PC-9 (cell line): ENCODE measurements at regions not wholly inside any gene's neighbourhood (a gene's known extent, or its start where the extent isn't known, plus 50 kb on each side); places are given as distances from the start of the nearest gene placed in this dataset.
A peak's percentile ranks its signal among the peaks of the same experiment; 100 is the strongest.
"Not testable (repeated sequence)": the region's sequence is repeated elsewhere in the genome, so short reads cannot be mapped to it uniquely, and the experiment has no call there.

ENCODE experiments used
- BruUV-seq: library from RNA; stranded (reverse); fragments of 400-500 nt; replicated peaks from 2 replicates; lab custom pipeline; 2021; lab: Mats Ljungman, UMichigan
- CTCF ChIA-PET: fragments of 300-600 bp; sonication (Branson Sonifier 250); formaldehyde crosslinking; loops from one replicate; lab custom pipeline; 2022; ENCODE audit warnings: antibody characterized with exemption; lab: Charles Lee
- POLR2A ChIA-PET: fragments of 300-600 bp; sonication (Branson Sonifier 250); formaldehyde crosslinking; loops from one replicate; lab custom pipeline; 2022; ENCODE audit warnings: antibody characterized with exemption; ENCODE audit not compliant: unreplicated experiment; lab: Charles Lee
- DNase-seq, 2 experiments: peaks; one replicate each; pipeline versions ENCODE4 v3.0.0 to v3.0.0-alpha.2; 2015 to 2022; ENCODE audit warnings: mixed read lengths in 1 of 2
- H2AFZ ChIP-seq: fragments of 200-600 bp; sonication (generic); 2 replicates; pipeline ENCODE4 v1.8.1; 2017; ENCODE audit warnings: antibody characterized with exemption
- H3F3A ChIP-seq: fragments of 200-600 bp; sonication (generic); 2 replicates; pipeline ENCODE4 v1.8.1; 2017; ENCODE audit warnings: antibody characterized with exemption, mild to moderate bottlenecking, low read depth; ENCODE audit not compliant: insufficient read depth
- H3K27ac ChIP-seq: fragments of 200-600 bp; sonication (generic); 2 replicates; pipeline ENCODE4 v1.6.1; 2016; ENCODE audit warnings: mixed run types
- H3K27me3 ChIP-seq: fragments of 200-600 bp; sonication (generic); 2 replicates; pipeline ENCODE4 v1.6.1; 2016; ENCODE audit warnings: low read depth, mixed run types; ENCODE audit not compliant: insufficient read depth
- H3K36me3 ChIP-seq: fragments of 200-600 bp; sonication (generic); 2 replicates; pipeline ENCODE4 v1.6.1; 2016; ENCODE audit warnings: low read depth, mixed run types
- H3K4me1 ChIP-seq: fragments of 200-600 bp; sonication (generic); replicated peaks from 2 replicates; pipeline ENCODE4 v1.6.1; 2016; ENCODE audit warnings: mixed run types; ENCODE audit not compliant: insufficient read depth
- H3K4me2 ChIP-seq: fragments of 200-600 bp; sonication (generic); 2 replicates; pipeline ENCODE4 v1.6.1; 2017; ENCODE audit warnings: mixed run types
- H3K4me3 ChIP-seq: fragments of 200-600 bp; sonication (generic); 2 replicates; pipeline ENCODE4 v1.6.1; 2016; ENCODE audit warnings: mixed run types
- H3K79me2 ChIP-seq: fragments of 200-600 bp; sonication (generic); 2 replicates; pipeline ENCODE4 v1.6.1; 2017; ENCODE audit warnings: low read depth, mixed run types
- H3K9me2 ChIP-seq: fragments of 200-600 bp; sonication (generic); 2 replicates; pipeline ENCODE4 v1.8.1; 2017; ENCODE audit warnings: mild to moderate bottlenecking; ENCODE audit not compliant: insufficient read depth
- H3K9me3 ChIP-seq: fragments of 200-600 bp; sonication (generic); 2 replicates; pipeline ENCODE4 v1.8.1; 2016; ENCODE audit warnings: low read depth; ENCODE audit not compliant: insufficient read depth
- H4K20me1 ChIP-seq: fragments of 200-600 bp; sonication (generic); 2 replicates; pipeline ENCODE4 v1.8.1; 2017; ENCODE audit not compliant: insufficient read depth
- CTCF ChIP-seq: fragments of 200-600 bp; sonication (generic); conservative IDR thresholded peaks from 2 replicates; pipeline ENCODE4 v1.6.1; 2017; ENCODE audit warnings: mixed run types, antibody characterized with exemption, mild to moderate bottlenecking, moderate library complexity
- EZH2 ChIP-seq: fragments of 200-600 bp; sonication (generic); IDR thresholded peaks from 2 replicates; pipeline ENCODE4 v1.8.0; 2017; ENCODE audit warnings: antibody characterized with exemption, low read depth
- intact Hi-C: fragments of 100-400 bp; cut with micrococcal nuclease; formaldehyde crosslinking; loops from one replicate; pipeline ENCODE4 v1.10.0; 2022; ENCODE audit not compliant: unreplicated experiment

DNA sequence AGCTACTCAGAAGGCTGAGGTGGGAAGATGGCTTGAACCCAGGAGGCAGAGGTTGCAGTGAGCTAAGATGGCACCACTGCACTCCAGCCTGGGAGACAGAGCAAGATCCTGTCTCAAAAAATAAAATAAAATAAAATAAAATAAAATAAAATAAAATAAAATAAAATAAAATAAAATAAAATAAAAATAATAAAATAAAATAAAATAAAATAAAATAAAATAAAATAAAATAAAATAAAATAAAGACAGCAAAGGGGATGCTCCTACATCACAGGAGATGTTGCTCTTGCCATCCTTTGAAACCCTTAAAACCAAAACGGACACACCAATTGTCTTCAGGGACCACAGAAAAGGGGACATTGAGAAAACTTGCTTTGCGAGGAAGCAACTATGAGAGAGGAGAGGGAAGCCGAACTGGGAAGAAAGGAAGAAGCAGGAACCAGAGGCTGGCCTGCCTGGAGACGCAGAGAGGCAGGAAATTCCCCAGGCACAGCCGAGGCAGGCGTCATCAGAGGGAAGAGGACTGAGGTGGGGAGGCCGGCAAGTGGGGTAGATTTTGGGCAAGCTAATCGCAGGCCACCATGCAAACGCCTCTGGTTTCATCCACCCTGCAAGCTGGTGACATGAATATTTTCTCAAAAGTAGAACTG is 66.7 kb upstream of the USP9X start:
- H3K9me2 ChIP-seq, H3F3A ChIP-seq, H3K27me3 ChIP-seq, H2AFZ ChIP-seq, intact Hi-C loops, H3K4me2 ChIP-seq, BruUV-seq, H3K79me2 ChIP-seq, POLR2A ChIA-PET, H3K27ac ChIP-seq, H4K20me1 ChIP-seq, H3K36me3 ChIP-seq, H3K9me3 ChIP-seq, H3K4me3 ChIP-seq, CTCF ChIA-PET, DNase-seq, H3K4me1 ChIP-seq: not testable (repeated sequence)

DNA sequence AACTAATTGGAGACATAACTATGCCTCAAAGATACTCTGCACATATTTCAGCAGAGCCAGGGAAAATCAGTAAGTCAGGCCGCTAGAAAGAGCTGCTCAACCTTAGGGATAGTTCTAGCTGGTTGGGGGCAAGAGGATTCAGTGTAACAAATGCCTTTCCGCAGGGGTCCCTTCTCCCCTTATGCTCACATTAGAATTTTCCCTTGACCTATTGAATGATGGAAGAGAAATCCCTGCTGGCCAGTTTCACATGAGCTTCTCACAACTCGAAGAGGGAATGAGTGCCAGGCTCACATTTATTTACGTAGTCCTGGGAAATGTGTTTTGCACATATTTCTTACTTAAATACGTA is 66.2 kb upstream of the USP9X start:
- H3K9me2 ChIP-seq = no peaks in the 10 kb centered on the region
- H4K20me1 ChIP-seq = no peaks in the 10 kb centered on the region
- peaks cover 4% of the 10 kb centered on the region; the same call in 1 of the 2 replicates for H3K4me1 ChIP-seq
- H3F3A ChIP-seq = no peaks in the 10 kb centered on the region
- H2AFZ ChIP-seq = no peak overlapping the region
- intact Hi-C loops = no loop called here
- no peaks in the 10 kb centered on the region for H3K27me3 ChIP-seq
- CTCF ChIA-PET = no interaction called here
- H3K36me3 ChIP-seq = no peaks in the 10 kb centered on the region
- H3K4me2 ChIP-seq = no peak overlapping the region
- H3K79me2 ChIP-seq = no peaks in the 10 kb centered on the region
- no peaks in the 10 kb centered on the region for H3K9me3 ChIP-seq
- H3K27ac ChIP-seq = no peak overlapping the region
- no TSS peak for BruUV-seq
- no peak overlapping the region for H3K4me3 ChIP-seq
- POLR2A ChIA-PET = no interaction called here
- no peak for DNase-seq
- TF ChIP-seq CTCF (no peak), EZH2 (no peak)

GRCh38 chrX:41022566-41022965 is 62.7 kb upstream of the USP9X start:
- H3K9me2 ChIP-seq = no peaks in the 10 kb centered on the region
- H3K79me2 ChIP-seq = no peaks in the 10 kb centered on the region
- DNase-seq = peak in 1 of 2 experiments; percentile 64
- H3K4me2 ChIP-seq = no peak overlapping the region; the same call in 1 of the 2 replicates
- H3K27me3 ChIP-seq = no peaks in the 10 kb centered on the region
- no peaks in the 10 kb centered on the region for H3F3A ChIP-seq
- H3K36me3 ChIP-seq = no peaks in the 10 kb centered on the region
- intact Hi-C loops = no loop called here
- H2AFZ ChIP-seq = no peak overlapping the region
- no peaks in the 10 kb centered on the region for H3K9me3 ChIP-seq
- no peak overlapping the region for H3K4me3 ChIP-seq
- H3K4me1 ChIP-seq = peaks cover 4% of the 10 kb centered on the region; the same call in 1 of the 2 replicates
- CTCF ChIA-PET = no interaction called here
- H4K20me1 ChIP-seq = no peaks in the 10 kb centered on the region
- POLR2A ChIA-PET = no interaction called here
- peak overlapping the region; percentile 39; the same call in 1 of the 2 replicates for H3K27ac ChIP-seq
- TF ChIP-seq CTCF (no peak), EZH2 (no peak)
- BruUV-seq = no TSS peak

DNA sequence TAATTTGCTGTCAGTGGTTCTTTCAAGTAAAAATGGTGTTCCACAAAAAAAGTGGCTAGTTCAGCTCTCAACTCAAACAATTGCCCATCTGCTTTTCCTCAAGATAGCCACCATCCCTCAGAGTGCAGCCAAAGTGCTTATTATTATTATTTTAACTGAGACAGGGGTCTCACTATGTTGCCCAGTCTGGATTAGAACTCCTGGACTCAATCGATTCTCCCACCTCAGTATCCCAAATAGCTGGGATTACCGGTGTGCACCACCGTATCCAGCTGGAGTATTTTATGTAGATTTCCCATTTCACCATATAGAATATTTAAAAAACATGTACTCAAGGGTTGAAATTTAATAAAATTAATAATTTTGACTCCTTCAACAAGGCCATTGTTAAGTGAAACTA is 62.1 kb upstream of the USP9X start:
- H3K4me2 ChIP-seq = no peak overlapping the region; the same call in 1 of the 2 replicates
- H2AFZ ChIP-seq = no peak overlapping the region
- no peaks in the 10 kb centered on the region for H3K36me3 ChIP-seq
- POLR2A ChIA-PET = no interaction called here
- no peaks in the 10 kb centered on the region for H3F3A ChIP-seq
- no peaks in the 10 kb centered on the region for H3K9me3 ChIP-seq
- no peaks in the 10 kb centered on the region for H4K20me1 ChIP-seq
- no peak for DNase-seq
- no peak overlapping the region for H3K4me3 ChIP-seq
- no peak for TF ChIP-seq CTCF
- TF ChIP-seq EZH2 = no peak
- BruUV-seq = no TSS peak
- peaks cover 4% of the 10 kb centered on the region; the same call in 1 of the 2 replicates for H3K4me1 ChIP-seq
- H3K27me3 ChIP-seq = no peaks in the 10 kb centered on the region
- no peaks in the 10 kb centered on the region for H3K79me2 ChIP-seq
- intact Hi-C loops = no loop called here
- CTCF ChIA-PET = no interaction called here
- H3K9me2 ChIP-seq = no peaks in the 10 kb centered on the region
- H3K27ac ChIP-seq = peak overlapping the region; percentile 39; the same call in 1 of the 2 replicates
